Thoracic aorta (tissue), 2 donors: ENCODE measurements at regions not wholly inside any gene's neighbourhood (a gene's known extent, or its start where the extent isn't known, plus 50 kb on each side); places are given as distances from the start of the nearest gene placed in this dataset.

Experiments used
- ATAC-seq: fragments of 150-250 bp; one replicate; pipeline ENCODE4 v1.8.0; 2017; ENCODE audit warnings: low read depth; ENCODE audit not compliant: insufficient number of reproducible peaks, low FRiP score
- DNase-seq: peaks from one replicate; pipeline ENCODE4 v3.0.0-alpha.2; 2020; ENCODE audit warnings: low spot score
- H3K27ac ChIP-seq, 2 donors: fragments of 200-600 bp; sonication (generic); 1 replicate in 1 of 2; 2 replicates in 1 of 2; pipeline ENCODE4 v1.5.1; 2016; ENCODE audit warnings: mild to moderate bottlenecking in 2 of 2, moderate library complexity in 2 of 2
- H3K27me3 ChIP-seq: fragments of 200-600 bp; sonication (generic); replicated peaks from 2 replicates; pipeline ENCODE4 v1.6.0; 2016; ENCODE audit warnings: mild to moderate bottlenecking; ENCODE audit not compliant: insufficient read depth
- H3K36me3 ChIP-seq: fragments of 200-600 bp; sonication (generic); one replicate; pipeline ENCODE4 v1.5.1; 2016
- H3K4me1 ChIP-seq, 2 donors: fragments of 200-600 bp; sonication (generic); 1 replicate in 1 of 2; 2 replicates in 1 of 2; pipeline versions ENCODE4 v1.5.1 to v1.6.0; 2016; ENCODE audit warnings: low read depth in 2 of 2, mild to moderate bottlenecking in 1 of 2; ENCODE audit not compliant: control insufficient read depth in 1 of 2
- H3K4me3 ChIP-seq: fragments of 200-600 bp; sonication (generic); 2 replicates; pipeline ENCODE4 v1.5.1; 2016; ENCODE audit warnings: mild to moderate bottlenecking
- H3K9me3 ChIP-seq: fragments of 200-600 bp; sonication (generic); 2 replicates; pipeline ENCODE4 v1.5.1; 2016
- TF ChIP-seq, protein P1 (sequence below): fragments of 200-600 bp; sonication (generic); IDR thresholded peaks from one replicate; pipeline ENCODE4 v1.5.1; 2019; ENCODE audit warnings: antibody characterized with exemption

DNA sequence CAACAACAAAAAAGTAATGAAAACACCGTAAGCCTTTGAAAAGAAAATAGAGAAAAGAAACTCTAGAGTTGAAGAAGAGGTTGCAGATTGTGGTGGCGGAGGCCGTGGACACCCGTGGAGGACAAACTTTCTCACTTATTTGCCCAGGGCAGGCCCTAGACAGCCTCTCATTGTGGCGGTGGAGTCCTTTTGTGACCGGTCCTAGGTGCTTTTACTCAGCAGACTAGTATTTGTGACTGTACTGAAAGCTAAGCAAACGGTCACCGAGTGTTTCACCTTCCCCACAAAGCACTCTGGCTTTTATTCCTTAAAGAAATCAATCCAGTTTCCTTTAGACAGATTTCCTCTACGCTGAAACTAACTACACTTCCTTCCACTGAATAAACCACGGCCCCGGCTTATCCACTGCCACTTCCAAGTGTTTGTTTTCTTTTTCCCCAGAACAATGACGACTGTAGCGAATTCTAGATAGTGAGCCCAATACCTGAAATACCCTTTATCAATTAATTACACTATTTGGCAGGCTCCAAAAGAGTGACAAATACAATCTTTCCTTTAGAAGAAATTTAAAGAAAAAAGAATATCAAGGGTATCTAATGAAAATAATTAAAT, 210.2 kb upstream of the TARS1 start:
- ATAC-seq: no peak
- no peak for DNase-seq
- Histone ChIP-seq H3K36me3 (no peaks in the 10 kb centered on the region), H3K9me3 (no peaks in the 10 kb centered on the region), H3K27me3 (no peaks in the 10 kb centered on the region), H3K4me1 (peaks cover 21 to 52% of the 10 kb centered on the region in 2 donors), H3K27ac (peak overlapping the region in 1 of 2 donors; percentile 31), H3K4me3 (no peak overlapping the region)
- TF ChIP-seq, protein P1, sequence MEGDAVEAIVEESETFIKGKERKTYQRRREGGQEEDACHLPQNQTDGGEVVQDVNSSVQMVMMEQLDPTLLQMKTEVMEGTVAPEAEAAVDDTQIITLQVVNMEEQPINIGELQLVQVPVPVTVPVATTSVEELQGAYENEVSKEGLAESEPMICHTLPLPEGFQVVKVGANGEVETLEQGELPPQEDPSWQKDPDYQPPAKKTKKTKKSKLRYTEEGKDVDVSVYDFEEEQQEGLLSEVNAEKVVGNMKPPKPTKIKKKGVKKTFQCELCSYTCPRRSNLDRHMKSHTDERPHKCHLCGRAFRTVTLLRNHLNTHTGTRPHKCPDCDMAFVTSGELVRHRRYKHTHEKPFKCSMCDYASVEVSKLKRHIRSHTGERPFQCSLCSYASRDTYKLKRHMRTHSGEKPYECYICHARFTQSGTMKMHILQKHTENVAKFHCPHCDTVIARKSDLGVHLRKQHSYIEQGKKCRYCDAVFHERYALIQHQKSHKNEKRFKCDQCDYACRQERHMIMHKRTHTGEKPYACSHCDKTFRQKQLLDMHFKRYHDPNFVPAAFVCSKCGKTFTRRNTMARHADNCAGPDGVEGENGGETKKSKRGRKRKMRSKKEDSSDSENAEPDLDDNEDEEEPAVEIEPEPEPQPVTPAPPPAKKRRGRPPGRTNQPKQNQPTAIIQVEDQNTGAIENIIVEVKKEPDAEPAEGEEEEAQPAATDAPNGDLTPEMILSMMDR: no peak

DNA sequence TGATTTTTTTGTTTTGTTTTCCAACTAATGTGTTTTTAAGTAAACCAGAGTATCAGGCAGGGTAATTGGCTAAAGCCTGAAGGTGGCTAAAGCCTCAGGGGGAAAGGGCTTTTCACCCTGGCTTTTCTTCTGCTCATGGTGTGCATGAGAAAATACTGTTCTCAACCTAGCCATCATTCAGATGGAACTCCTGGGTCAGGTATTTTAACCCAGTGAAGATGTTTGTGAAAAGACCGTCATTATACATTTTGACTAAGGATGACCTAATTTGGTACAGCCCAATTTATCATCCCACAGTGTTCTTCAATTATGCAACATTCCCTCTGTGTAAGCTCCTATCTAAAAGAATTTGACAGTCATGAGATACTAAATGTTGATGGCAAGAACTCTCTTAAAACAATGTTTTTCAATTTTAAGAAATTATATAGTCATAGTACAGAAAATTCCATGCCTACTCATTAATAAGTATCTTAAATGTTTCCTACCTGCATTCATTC, 209.5 kb upstream of the TARS1 start:
- Histone ChIP-seq H3K36me3 (no peaks in the 10 kb centered on the region), H3K9me3 (no peaks in the 10 kb centered on the region), H3K4me1 (peaks cover 21 to 52% of the 10 kb centered on the region in 2 donors), H3K4me3 (no peak overlapping the region), H3K27ac (no peak overlapping the region), H3K27me3 (no peaks in the 10 kb centered on the region)
- no peak for ATAC-seq
- TF ChIP-seq, protein P1: no peak
- DNase-seq: no peak

- no peaks in the 10 kb centered on the region for H3K27me3 ChIP-seq
- no peak overlapping the region for H3K27ac ChIP-seq
- ATAC-seq: no peak
- H3K36me3 ChIP-seq: no peaks in the 10 kb centered on the region
- H3K9me3 ChIP-seq: no peaks in the 10 kb centered on the region
- no peak for DNase-seq
- TF ChIP-seq, protein P1: no peak
- no peak overlapping the region for H3K4me3 ChIP-seq
- peaks cover 21 to 52% of the 10 kb centered on the region in 2 donors for H3K4me1 ChIP-seq
Measured at GRCh38 chr5:33231935-33232334, 208.8 kb upstream of the TARS1 start.

DNA sequence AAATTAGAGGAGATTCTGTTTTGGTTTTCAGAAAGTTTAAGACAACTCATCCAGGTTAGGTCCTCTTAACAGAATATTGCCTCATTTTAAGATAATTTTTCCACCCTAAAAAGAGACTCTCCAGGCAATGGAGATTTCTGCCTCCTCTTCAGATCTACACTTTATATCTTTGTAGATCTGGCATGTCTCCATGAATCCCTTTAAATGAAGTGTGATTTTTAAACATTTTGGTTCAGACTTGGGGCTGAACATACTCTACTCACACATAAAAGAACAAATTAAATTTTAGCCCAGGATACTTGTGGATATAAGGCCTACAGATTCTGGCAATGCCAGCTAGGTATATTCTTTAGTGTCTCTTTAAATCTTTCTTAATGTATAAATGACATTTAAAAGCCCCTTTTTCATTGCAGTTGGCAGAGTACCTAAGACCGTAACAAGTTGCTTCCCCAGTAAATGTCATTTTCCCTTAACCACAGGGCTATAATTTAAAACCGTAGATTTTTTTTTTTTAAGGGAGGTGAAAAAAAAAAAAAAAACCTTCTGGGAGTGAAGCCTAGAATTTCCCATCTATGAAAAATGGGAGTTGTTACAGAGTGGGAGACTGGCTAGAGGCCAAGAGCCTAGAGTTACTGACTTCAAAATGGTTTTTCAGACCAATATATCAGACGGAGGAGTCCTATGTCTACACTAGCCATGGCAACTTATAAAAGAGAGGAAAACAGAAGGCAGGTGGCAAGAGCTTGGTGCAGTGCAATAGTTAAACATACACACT, 207.8 kb upstream of the TARS1 start:
- no peak overlapping the region for H3K4me3 ChIP-seq
- H3K4me1 ChIP-seq: peaks cover 11 to 42% of the 10 kb centered on the region in 2 donors
- DNase-seq (no peak), ATAC-seq (no peak)
- TF ChIP-seq, protein P1: no peak
- no peaks in the 10 kb centered on the region for H3K9me3 ChIP-seq
- H3K36me3 ChIP-seq: no peaks in the 10 kb centered on the region
- H3K27me3 ChIP-seq: no peaks in the 10 kb centered on the region
- H3K27ac ChIP-seq: no peak overlapping the region

DNA sequence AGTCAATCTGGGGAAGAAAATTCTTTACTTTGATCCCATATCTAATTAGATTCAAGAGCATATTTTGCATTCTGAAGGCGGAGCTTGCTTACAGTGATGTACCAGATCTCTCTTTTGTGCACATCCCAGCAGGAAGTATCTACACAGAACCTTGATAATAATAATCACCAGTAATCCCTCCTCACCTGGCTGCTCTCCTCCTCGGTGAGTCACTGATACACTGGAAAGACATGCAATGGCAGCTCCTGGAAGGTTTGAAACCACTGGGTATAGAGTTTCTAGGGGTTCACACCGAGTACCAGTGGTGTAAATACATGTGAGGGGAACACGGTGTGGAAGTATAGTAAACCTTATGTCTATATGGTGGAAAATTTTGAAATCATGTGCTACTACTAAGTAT, 205.5 kb upstream of the TARS1 start:
- Histone ChIP-seq H3K27ac (no peak overlapping the region), H3K4me1 (peaks cover 0 to 18% of the 10 kb centered on the region in 2 donors), H3K4me3 (no peak overlapping the region), H3K27me3 (no peaks in the 10 kb centered on the region), H3K36me3 (no peaks in the 10 kb centered on the region), H3K9me3 (no peaks in the 10 kb centered on the region)
- ATAC-seq (no peak), DNase-seq (no peak)
- TF ChIP-seq, protein P1: no peak
